Ascending aorta (tissue), 2 donors: ENCODE measurements at regions not wholly inside any gene's neighbourhood (a gene's known extent, or its start where the extent isn't known, plus 50 kb on each side); places are given as distances from the start of the nearest gene placed in this dataset.

Experiments used
- DNase-seq, 2 donors: peaks; one replicate each; pipeline ENCODE4 v3.0.0-alpha.2; 2019; ENCODE audit warnings: low spot score in 2 of 2
- H3K27ac ChIP-seq, 2 donors: fragments of 200-600 bp; sonication (generic); one replicate each; pipeline ENCODE4 v1.5.1; 2016 to 2017; ENCODE audit warnings: mild to moderate bottlenecking in 1 of 2
- H3K27me3 ChIP-seq: fragments of 200-600 bp; sonication (generic); one replicate; pipeline ENCODE4 v1.5.1; 2017
- H3K36me3 ChIP-seq, 2 donors: fragments of 200-600 bp; sonication (generic); one replicate each; pipeline ENCODE4 v1.5.1; 2016
- H3K4me1 ChIP-seq, 2 donors: fragments of 200-600 bp; sonication (generic); one replicate each; pipeline ENCODE4 v1.5.1; 2016 to 2017; ENCODE audit warnings: mild to moderate bottlenecking in 1 of 2
- H3K4me3 ChIP-seq, 2 donors: fragments of 200-600 bp; sonication (generic); one replicate each; pipeline ENCODE4 v1.5.1; 2016 to 2017; ENCODE audit warnings: mild to moderate bottlenecking in 1 of 2
- H3K9me3 ChIP-seq, 2 donors: fragments of 200-600 bp; sonication (generic); one replicate each; pipeline ENCODE4 v1.5.1; 2016
- CTCF ChIP-seq, 3 experiments: fragments of 200-600 bp in 2 of 3; fragments of 450-650 bp in 1 of 3; sonication (generic) in 2 of 3; IDR thresholded peaks; one replicate each; pipeline ENCODE4 v1.5.1; 2016 to 2019; ENCODE audit warnings: antibody characterized with exemption in 3 of 3, mild to moderate bottlenecking in 1 of 3, moderate library complexity in 1 of 3
- intact Hi-C: fragments of 100-400 bp; cut with DNase I; formaldehyde crosslinking; loops from one replicate; pipeline ENCODE4 v1.15.1; 2023

- Histone ChIP-seq H3K9me3 (no peaks in the 10 kb centered on the region), H3K4me3 (no peak overlapping the region), H3K27ac (no peak overlapping the region), H3K4me1 (no peaks in the 10 kb centered on the region), H3K36me3 (no peaks in the 10 kb centered on the region), H3K27me3 (no peaks in the 10 kb centered on the region)
- intact Hi-C loops = no loop called here
- no peak for DNase-seq
- TF ChIP-seq CTCF (IDR thresholded peaks at IDR 0.05) = no peak
Observed at GRCh38 chr13:79160818-79161217, 245.2 kb downstream of the RBM26 start.

- Histone ChIP-seq H3K4me3 (no peak overlapping the region), H3K9me3 (no peaks in the 10 kb centered on the region), H3K36me3 (no peaks in the 10 kb centered on the region), H3K4me1 (no peaks in the 10 kb centered on the region), H3K27me3 (no peaks in the 10 kb centered on the region), H3K27ac (no peak overlapping the region)
- intact Hi-C loops = no loop called here
- TF ChIP-seq CTCF (IDR thresholded peaks at IDR 0.05) = no peak
- DNase-seq = no peak
Observed at GRCh38 chr13:79155883-79156282, 250.2 kb downstream of the RBM26 start.

- Histone ChIP-seq H3K27me3 (no peaks in the 10 kb centered on the region), H3K27ac (no peak overlapping the region), H3K4me3 (no peak overlapping the region), H3K36me3 (no peaks in the 10 kb centered on the region), H3K4me1 (no peaks in the 10 kb centered on the region), H3K9me3 (no peaks in the 10 kb centered on the region)
- TF ChIP-seq CTCF (IDR thresholded peaks at IDR 0.05) = no peak
- intact Hi-C loops = no loop called here
- DNase-seq = no peak
Observed at GRCh38 chr13:79149210-79149609, 256.8 kb downstream of the RBM26 start.

GRCh38 chr13:79141082-79141481, 265.0 kb downstream of the RBM26 start:
- no peaks in the 10 kb centered on the region for H3K9me3 ChIP-seq
- H3K4me3 ChIP-seq = no peak overlapping the region
- no peak for DNase-seq
- no peak for TF ChIP-seq CTCF (IDR thresholded peaks at IDR 0.05)
- H3K27ac ChIP-seq = no peak overlapping the region
- no peaks in the 10 kb centered on the region for H3K36me3 ChIP-seq
- H3K27me3 ChIP-seq = no peaks in the 10 kb centered on the region
- H3K4me1 ChIP-seq = no peaks in the 10 kb centered on the region
- intact Hi-C loops = no loop called here

GRCh38 chr13:79128158-79128557, 277.9 kb downstream of the RBM26 start:
- TF ChIP-seq CTCF (IDR thresholded peaks at IDR 0.05) = no peak
- no peak overlapping the region for H3K4me3 ChIP-seq
- intact Hi-C loops = no loop called here
- no peaks in the 10 kb centered on the region for H3K4me1 ChIP-seq
- H3K9me3 ChIP-seq = no peaks in the 10 kb centered on the region
- H3K27me3 ChIP-seq = no peaks in the 10 kb centered on the region
- no peak overlapping the region for H3K27ac ChIP-seq
- no peak for DNase-seq
- H3K36me3 ChIP-seq = no peaks in the 10 kb centered on the region

GRCh38 chr13:79126706-79127105, 279.3 kb downstream of the RBM26 start:
- no peaks in the 10 kb centered on the region for H3K36me3 ChIP-seq
- H3K9me3 ChIP-seq = no peaks in the 10 kb centered on the region
- H3K27ac ChIP-seq = no peak overlapping the region
- no peak for TF ChIP-seq CTCF (IDR thresholded peaks at IDR 0.05)
- H3K4me3 ChIP-seq = no peak overlapping the region
- H3K27me3 ChIP-seq = no peaks in the 10 kb centered on the region
- DNase-seq = no peak
- intact Hi-C loops = no loop called here
- H3K4me1 ChIP-seq = no peaks in the 10 kb centered on the region
